Gastroesophageal sphincter (tissue), 3 donors: ENCODE measurements at regions not wholly inside any gene's neighbourhood (a gene's known extent, or its start where the extent isn't known, plus 50 kb on each side); places are given as distances from the start of the nearest gene placed in this dataset.

Experiments used
- POLR2A ChIP-seq, 2 donors: fragments of 450-650 bp; IDR thresholded peaks; one replicate each; pipeline ENCODE4 v1.6.1; 2017; ENCODE audit warnings: antibody characterized with exemption in 2 of 2, mild to moderate bottlenecking in 2 of 2, moderate library complexity in 1 of 2
- TF ChIP-seq, protein P1 (sequence below), 4 experiments: fragments of 200-600 bp in 2 of 4; fragments of 450-650 bp in 2 of 4; sonication (generic) in 1 of 4; IDR thresholded peaks; one replicate each; pipeline ENCODE4 v1.5.1; 2017 to 2019; ENCODE audit warnings: antibody characterized with exemption in 4 of 4, mild to moderate bottlenecking in 2 of 4, moderate library complexity in 2 of 4

DNA sequence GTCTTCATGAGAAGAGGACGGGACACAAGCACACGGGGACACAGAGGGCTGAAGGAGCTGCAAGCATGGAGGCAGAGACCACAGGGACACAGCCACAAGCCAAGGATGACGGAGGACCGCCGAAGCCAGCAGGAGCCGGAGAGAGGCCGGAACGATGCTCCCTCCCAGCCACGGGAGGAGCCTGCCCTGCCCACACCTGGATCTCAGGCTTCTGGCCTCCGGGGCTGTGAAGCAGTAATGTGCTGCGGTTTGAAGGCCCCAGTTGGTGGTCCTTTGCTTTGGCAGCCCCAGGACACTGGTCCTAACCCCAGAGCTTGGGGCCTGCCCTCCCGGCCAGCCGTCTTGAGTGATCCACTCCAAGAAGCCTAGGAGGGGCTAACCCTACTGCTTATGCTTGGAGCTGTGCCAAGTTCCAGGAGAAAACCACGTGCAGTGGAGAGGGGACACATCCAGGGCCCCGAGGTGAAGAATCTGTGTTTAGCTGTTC lies 85.9 kb downstream of the HMX1 start:
- TF ChIP-seq POLR2A (IDR thresholded peaks at IDR 0.05): no peak
- TF ChIP-seq, protein P1, sequence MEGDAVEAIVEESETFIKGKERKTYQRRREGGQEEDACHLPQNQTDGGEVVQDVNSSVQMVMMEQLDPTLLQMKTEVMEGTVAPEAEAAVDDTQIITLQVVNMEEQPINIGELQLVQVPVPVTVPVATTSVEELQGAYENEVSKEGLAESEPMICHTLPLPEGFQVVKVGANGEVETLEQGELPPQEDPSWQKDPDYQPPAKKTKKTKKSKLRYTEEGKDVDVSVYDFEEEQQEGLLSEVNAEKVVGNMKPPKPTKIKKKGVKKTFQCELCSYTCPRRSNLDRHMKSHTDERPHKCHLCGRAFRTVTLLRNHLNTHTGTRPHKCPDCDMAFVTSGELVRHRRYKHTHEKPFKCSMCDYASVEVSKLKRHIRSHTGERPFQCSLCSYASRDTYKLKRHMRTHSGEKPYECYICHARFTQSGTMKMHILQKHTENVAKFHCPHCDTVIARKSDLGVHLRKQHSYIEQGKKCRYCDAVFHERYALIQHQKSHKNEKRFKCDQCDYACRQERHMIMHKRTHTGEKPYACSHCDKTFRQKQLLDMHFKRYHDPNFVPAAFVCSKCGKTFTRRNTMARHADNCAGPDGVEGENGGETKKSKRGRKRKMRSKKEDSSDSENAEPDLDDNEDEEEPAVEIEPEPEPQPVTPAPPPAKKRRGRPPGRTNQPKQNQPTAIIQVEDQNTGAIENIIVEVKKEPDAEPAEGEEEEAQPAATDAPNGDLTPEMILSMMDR (IDR thresholded peaks at IDR 0.05): no peak
